GM13976 (cell line): ENCODE measurements at regions not wholly inside any gene's neighbourhood (a gene's known extent, or its start where the extent isn't known, plus 50 kb on each side); places are given as distances from the start of the nearest gene placed in this dataset.

ENCODE experiments used
- DNase-seq: peaks from one replicate; pipeline ENCODE4 v3.0.0; 2012; ENCODE audit warnings: low spot score
- in situ Hi-C: fragments of 300-500 bp; cut with MboI; formaldehyde crosslinking; loops from one replicate; pipeline ENCODE4 v1.12.0; 2022; ENCODE audit warnings: low sequenced_read_pairs, mixed read lengths, inconsistent platforms; ENCODE audit not compliant: unreplicated experiment
- TF ChIP-seq, protein P1 (sequence below): IDR thresholded peaks from 2 replicates; pipeline ENCODE4 v1.5.1; 2012; ENCODE audit warnings: borderline replicate concordance, mild to moderate bottlenecking; ENCODE audit not compliant: insufficient read depth; ENCODE audit errors: extremely low read depth, missing control alignments, control extremely low read depth

GRCh38 chr7:18201350-18201749 lies 173.7 kb upstream of the PRPS1L1 start:
- in situ Hi-C loops = no loop called here
- TF ChIP-seq, protein P1, sequence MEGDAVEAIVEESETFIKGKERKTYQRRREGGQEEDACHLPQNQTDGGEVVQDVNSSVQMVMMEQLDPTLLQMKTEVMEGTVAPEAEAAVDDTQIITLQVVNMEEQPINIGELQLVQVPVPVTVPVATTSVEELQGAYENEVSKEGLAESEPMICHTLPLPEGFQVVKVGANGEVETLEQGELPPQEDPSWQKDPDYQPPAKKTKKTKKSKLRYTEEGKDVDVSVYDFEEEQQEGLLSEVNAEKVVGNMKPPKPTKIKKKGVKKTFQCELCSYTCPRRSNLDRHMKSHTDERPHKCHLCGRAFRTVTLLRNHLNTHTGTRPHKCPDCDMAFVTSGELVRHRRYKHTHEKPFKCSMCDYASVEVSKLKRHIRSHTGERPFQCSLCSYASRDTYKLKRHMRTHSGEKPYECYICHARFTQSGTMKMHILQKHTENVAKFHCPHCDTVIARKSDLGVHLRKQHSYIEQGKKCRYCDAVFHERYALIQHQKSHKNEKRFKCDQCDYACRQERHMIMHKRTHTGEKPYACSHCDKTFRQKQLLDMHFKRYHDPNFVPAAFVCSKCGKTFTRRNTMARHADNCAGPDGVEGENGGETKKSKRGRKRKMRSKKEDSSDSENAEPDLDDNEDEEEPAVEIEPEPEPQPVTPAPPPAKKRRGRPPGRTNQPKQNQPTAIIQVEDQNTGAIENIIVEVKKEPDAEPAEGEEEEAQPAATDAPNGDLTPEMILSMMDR = no peak
- DNase-seq = no peak

DNA sequence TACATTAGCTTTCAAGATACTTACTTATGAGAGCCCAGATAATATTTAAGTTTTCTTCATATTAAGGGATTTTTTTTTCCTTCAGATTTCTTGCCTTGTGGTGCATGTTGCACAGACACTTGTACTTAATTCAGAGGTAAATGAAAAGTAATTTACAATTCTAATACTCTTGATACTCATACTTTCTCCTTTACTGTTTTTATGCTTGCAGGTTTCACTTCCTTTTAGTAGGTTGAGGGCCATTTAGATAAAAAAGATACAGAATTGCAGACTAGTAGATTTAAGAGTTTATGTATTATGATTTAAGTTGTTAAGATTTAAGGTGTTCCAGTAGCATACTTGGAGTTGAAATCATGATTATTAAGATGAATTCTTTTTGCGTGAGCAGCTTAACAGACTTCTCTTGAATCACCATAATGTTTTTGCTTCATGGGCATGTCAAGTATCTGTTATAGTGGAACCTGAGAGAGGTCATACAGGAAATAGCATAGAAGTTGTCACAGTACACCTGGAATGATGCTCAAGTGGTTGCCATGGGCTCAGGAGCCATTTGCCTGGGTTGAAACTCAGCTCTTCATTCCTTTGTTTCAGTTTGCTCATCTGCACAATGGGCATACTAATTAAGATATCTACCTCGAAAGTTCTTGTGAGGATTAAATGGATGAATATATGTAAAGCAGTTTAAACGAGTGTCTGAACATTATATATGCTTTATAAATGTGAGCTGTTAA lies 174.8 kb upstream of the PRPS1L1 start:
- in situ Hi-C loops = no loop called here
- DNase-seq = no peak
- TF ChIP-seq, protein P1 = no peak

DNA sequence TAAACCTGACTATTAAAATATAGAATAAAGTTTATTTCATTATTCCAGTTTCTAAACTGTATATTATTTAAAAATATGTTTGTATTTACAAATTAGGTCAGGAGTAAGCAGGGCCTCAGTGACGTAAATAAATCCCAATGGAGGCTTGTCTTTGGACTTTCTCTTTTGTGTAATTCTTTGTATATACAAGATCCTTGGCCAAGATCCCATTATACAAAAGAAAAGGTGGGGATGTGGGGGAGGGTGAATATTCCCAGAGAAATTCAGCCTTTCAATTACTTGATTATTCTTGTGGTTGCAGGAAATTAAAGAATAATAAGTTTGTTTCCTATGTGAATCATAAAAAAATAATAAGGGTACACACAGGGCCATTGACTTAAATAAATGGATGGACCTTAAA lies 178.7 kb upstream of the PRPS1L1 start:
- DNase-seq = no peak
- in situ Hi-C loops = no loop called here
- TF ChIP-seq, protein P1 = no peak

GRCh38 chr7:18208921-18209320 lies 181.3 kb upstream of the PRPS1L1 start:
- in situ Hi-C loops = no loop called here
- TF ChIP-seq, protein P1 = no peak
- no peak for DNase-seq

- TF ChIP-seq, protein P1 = no peak
- in situ Hi-C loops = no loop called here
- DNase-seq = no peak
Observed at GRCh38 chr7:18210377-18210776, 182.7 kb upstream of the PRPS1L1 start.

- TF ChIP-seq, protein P1 = no peak
Observed at GRCh38 chr7:18210788-18211187, 183.1 kb upstream of the PRPS1L1 start.

DNA sequence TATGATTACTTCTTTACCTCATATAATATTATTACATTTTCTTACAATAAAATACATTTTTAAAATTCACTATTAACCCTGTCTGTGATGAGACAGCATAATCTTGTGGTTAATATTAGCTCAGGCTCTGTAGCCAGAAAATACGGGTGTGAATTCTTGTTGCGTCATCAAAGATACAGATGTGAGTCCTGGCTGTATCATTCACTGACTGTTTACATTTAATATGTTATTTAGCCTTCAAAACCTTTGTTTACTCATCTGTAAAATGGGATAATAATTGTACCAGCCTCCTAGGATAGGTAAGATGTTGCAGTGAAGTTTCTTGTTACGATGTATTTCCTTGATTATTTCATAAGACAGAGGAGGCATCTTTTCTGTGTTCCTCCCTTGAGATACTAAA lies 184.7 kb upstream of the PRPS1L1 start:
- in situ Hi-C loops = no loop called here
- no peak for DNase-seq
- TF ChIP-seq, protein P1 = no peak

More at GRCh38 chr7:18210788-18211187, 183.1 kb upstream of the PRPS1L1 start:
- in situ Hi-C loops = no loop called here
- DNase-seq = no peak
